ENCODE measurements at regions not wholly inside any gene's neighbourhood (a gene's known extent, or its start where the extent isn't known, plus 50 kb on each side); places are given as distances from the start of the nearest gene placed in this dataset.

GRCh38 chr10:118474111-118474510 lies 121.3 kb downstream of the PRLHR start:
- TF ChIP-seq CTCF (IDR thresholded peaks at IDR 0.05) (no peak), POLR2AphosphoS5 (IDR thresholded peaks at IDR 0.05) (no peak)

Measured in prostate gland (tissue), 2 donors.